ENCODE measurements at regions not wholly inside any gene's neighbourhood (a gene's known extent, or its start where the extent isn't known, plus 50 kb on each side); places are given as distances from the start of the nearest gene placed in this dataset.
A peak's percentile ranks its signal among the peaks of the same experiment; 100 is the strongest.
"Not testable (repeated sequence)": the region's sequence is repeated elsewhere in the genome, so short reads cannot be mapped to it uniquely, and the experiment has no call there.

GRCh38 chr4:116982656-116983055, 102.7 kb downstream of the TRAM1L1 start:
- Histone ChIP-seq H3K79me2 (ENCODE audit: insufficient read depth, low read length) (no peaks in the 10 kb centered on the region), H2BK120ac (ENCODE audit: low read depth, low read length, poor library complexity, severe bottlenecking) (no peak overlapping the region), H2AK5ac (ENCODE audit: insufficient read length, low read length) (no peak overlapping the region), H4K91ac (ENCODE audit: insufficient read length, low read depth, low read length) (no peak overlapping the region), H4K20me1 (ENCODE audit: control insufficient read depth, insufficient read depth, insufficient read length) (no peaks in the 10 kb centered on the region), H3K23me2 (ENCODE audit: insufficient read length, low read depth, low read length, poor library complexity, severe bottlenecking) (no peaks in the 10 kb centered on the region), H3K18ac (ENCODE audit: insufficient read length, low read depth, low read length) (no peak overlapping the region), H2BK5ac (ENCODE audit: insufficient read length, low read length) (no peak overlapping the region), H3K9ac (ENCODE audit: extremely low read depth, insufficient read length, low read length) (no peak overlapping the region), H3K27ac (ENCODE audit: insufficient read length, low read depth, low read length) (no peak overlapping the region), H3K4me1 (ENCODE audit: insufficient read depth, low read length) (no peaks in the 10 kb centered on the region), H4K5ac (ENCODE audit: insufficient read length, low read depth, low read length) (no peak overlapping the region), H3K79me1 (ENCODE audit: insufficient read depth, low read depth, low read length, poor library complexity, severe bottlenecking) (no peaks in the 10 kb centered on the region), H4K8ac (replicated peaks; ENCODE audit: insufficient read length, low read depth, low read length) (no peak overlapping the region), H3K56ac (ENCODE audit: insufficient read length, low read depth, low read length) (no peak overlapping the region), H3K23ac (ENCODE audit: insufficient read length, low read depth, low read length) (no peak overlapping the region), H3K4me2 (ENCODE audit: insufficient read depth, insufficient read length, low read length) (no peak overlapping the region), H2BK20ac (ENCODE audit: low read depth, low read length, poor library complexity, severe bottlenecking) (no peak overlapping the region), H3K27me3 (ENCODE audit: insufficient read depth, low read length) (no peaks in the 10 kb centered on the region), H2BK12ac (ENCODE audit: insufficient read length, low read depth, low read length) (no peak overlapping the region), H3T11ph (ENCODE audit: low read length) (no peak overlapping the region), H3K9me3 (ENCODE audit: control insufficient read depth, low read depth, low read length) (no peaks in the 10 kb centered on the region), H3K4ac (ENCODE audit: low read depth, low read length) (no peak overlapping the region), H3K14ac (ENCODE audit: insufficient read depth, low read length) (no peak overlapping the region), H2BK15ac (ENCODE audit: low read depth, low read length) (no peak overlapping the region), H2AFZ (ENCODE audit: low read length) (no peak overlapping the region)
- Mint-ChIP-seq H3K27ac (no peak overlapping the region), H3K36me3 (ENCODE audit: insufficient read depth in 1 of 3, low read depth in 3 of 3) (no peaks in the 10 kb centered on the region), H3K27me3 (ENCODE audit: low read depth) (no peaks in the 10 kb centered on the region), H3K9me3 (no peaks in the 10 kb centered on the region; a peak in 1 of 5 replicates), H3K4me1 (peaks cover 0 to 5% of the 10 kb centered on the region in 2 experiments; a peak in 2 of 4 replicates), H3K4me3 (no peak overlapping the region)
- no peak for TF ChIP-seq CTCF (conservative IDR thresholded peaks at IDR 0.05)
- no CpG with 5 or more reads among the region's 5 CpGs for WGBS (ENCODE audit: extremely low coverage, insufficient read length, low lambda C conversion rate)
- DNase-seq = no peak

GRCh38 chr4:116980436-116980835, 104.9 kb downstream of the TRAM1L1 start:
- H4K5ac ChIP-seq (ENCODE audit: insufficient read length, low read depth, low read length); H3K27me3 ChIP-seq (ENCODE audit: insufficient read depth, low read length); H3K79me1 ChIP-seq (ENCODE audit: insufficient read depth, low read depth, low read length, poor library complexity, severe bottlenecking); H2BK12ac ChIP-seq (ENCODE audit: insufficient read length, low read depth, low read length); H3K9me3 ChIP-seq (ENCODE audit: control insufficient read depth, low read depth, low read length); H3T11ph ChIP-seq (ENCODE audit: low read length); H2AFZ ChIP-seq (ENCODE audit: low read length); H3K27ac ChIP-seq (ENCODE audit: insufficient read length, low read depth, low read length); H3K27me3 Mint-ChIP-seq (ENCODE audit: low read depth); H3K4me3 Mint-ChIP-seq; DNase-seq; H2BK20ac ChIP-seq (ENCODE audit: low read depth, low read length, poor library complexity, severe bottlenecking); H3K79me2 ChIP-seq (ENCODE audit: insufficient read depth, low read length); H4K20me1 ChIP-seq (ENCODE audit: control insufficient read depth, insufficient read depth, insufficient read length); H3K23me2 ChIP-seq (ENCODE audit: insufficient read length, low read depth, low read length, poor library complexity, severe bottlenecking); H3K9me3 Mint-ChIP-seq; H3K4me1 ChIP-seq (ENCODE audit: insufficient read depth, low read length); H2BK5ac ChIP-seq (ENCODE audit: insufficient read length, low read length); H3K23ac ChIP-seq (ENCODE audit: insufficient read length, low read depth, low read length); H2BK15ac ChIP-seq (ENCODE audit: low read depth, low read length); H2AK5ac ChIP-seq (ENCODE audit: insufficient read length, low read length); H2BK120ac ChIP-seq (ENCODE audit: low read depth, low read length, poor library complexity, severe bottlenecking); H3K4me2 ChIP-seq (ENCODE audit: insufficient read depth, insufficient read length, low read length); H4K91ac ChIP-seq (ENCODE audit: insufficient read length, low read depth, low read length); H3K4me1 Mint-ChIP-seq; H4K8ac ChIP-seq (replicated peaks; ENCODE audit: insufficient read length, low read depth, low read length); H3K36me3 Mint-ChIP-seq (ENCODE audit: insufficient read depth in 1 of 3, low read depth in 3 of 3); H3K9ac ChIP-seq (ENCODE audit: extremely low read depth, insufficient read length, low read length); H3K14ac ChIP-seq (ENCODE audit: insufficient read depth, low read length); H3K18ac ChIP-seq (ENCODE audit: insufficient read length, low read depth, low read length); H3K4ac ChIP-seq (ENCODE audit: low read depth, low read length); H3K56ac ChIP-seq (ENCODE audit: insufficient read length, low read depth, low read length): not testable (repeated sequence)
- no CpG with 5 or more reads among the region's 12 CpGs for WGBS (ENCODE audit: extremely low coverage, insufficient read length, low lambda C conversion rate)
- H3K27ac Mint-ChIP-seq = peak overlapping the region in 1 of 3 experiments; percentile 19; a peak in 1 of 7 replicates
